ENCODE measurements at regions not wholly inside any gene's neighbourhood (a gene's known extent, or its start where the extent isn't known, plus 50 kb on each side); places are given as distances from the start of the nearest gene placed in this dataset.

DNA sequence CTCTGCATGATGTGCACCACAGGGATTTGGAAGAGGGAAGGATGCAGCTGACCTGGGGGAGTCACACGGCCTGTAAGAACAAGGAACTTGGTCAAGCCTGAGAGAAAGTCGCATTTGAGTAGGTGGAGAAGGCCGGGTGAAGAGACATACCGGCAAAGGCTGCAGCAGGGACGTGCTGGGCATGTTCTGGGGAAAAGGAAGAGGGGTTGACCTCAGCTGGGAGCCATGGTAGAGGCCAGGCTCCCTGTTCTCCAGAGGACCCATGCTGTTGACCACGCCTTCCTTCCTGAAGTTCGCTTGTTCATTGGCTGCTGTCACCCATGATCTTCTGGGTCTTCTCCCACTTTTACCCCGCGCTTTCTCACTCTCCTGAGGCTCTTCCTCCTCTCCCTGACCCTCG is 84.5 kb downstream of the HTR5A start:
- H2AFZ ChIP-seq (ENCODE audit: low read depth): no peak overlapping the region
- no peaks in the 10 kb centered on the region for H3K36me3 ChIP-seq (ENCODE audit: insufficient read depth)
- H3K79me2 ChIP-seq (ENCODE audit: insufficient read depth, low read depth): no peaks in the 10 kb centered on the region
- no peaks in the 10 kb centered on the region for H4K20me1 ChIP-seq (ENCODE audit: insufficient read depth)
- no peak overlapping the region for H3K4me3 ChIP-seq (IDR thresholded peaks at IDR 0.05; ENCODE audit: insufficient read depth, low read depth, low read length)
- TF ChIP-seq, protein P1, sequence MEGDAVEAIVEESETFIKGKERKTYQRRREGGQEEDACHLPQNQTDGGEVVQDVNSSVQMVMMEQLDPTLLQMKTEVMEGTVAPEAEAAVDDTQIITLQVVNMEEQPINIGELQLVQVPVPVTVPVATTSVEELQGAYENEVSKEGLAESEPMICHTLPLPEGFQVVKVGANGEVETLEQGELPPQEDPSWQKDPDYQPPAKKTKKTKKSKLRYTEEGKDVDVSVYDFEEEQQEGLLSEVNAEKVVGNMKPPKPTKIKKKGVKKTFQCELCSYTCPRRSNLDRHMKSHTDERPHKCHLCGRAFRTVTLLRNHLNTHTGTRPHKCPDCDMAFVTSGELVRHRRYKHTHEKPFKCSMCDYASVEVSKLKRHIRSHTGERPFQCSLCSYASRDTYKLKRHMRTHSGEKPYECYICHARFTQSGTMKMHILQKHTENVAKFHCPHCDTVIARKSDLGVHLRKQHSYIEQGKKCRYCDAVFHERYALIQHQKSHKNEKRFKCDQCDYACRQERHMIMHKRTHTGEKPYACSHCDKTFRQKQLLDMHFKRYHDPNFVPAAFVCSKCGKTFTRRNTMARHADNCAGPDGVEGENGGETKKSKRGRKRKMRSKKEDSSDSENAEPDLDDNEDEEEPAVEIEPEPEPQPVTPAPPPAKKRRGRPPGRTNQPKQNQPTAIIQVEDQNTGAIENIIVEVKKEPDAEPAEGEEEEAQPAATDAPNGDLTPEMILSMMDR (conservative IDR thresholded peaks at IDR 0.05; ENCODE audit: low read depth, low read length): no peak
- no peaks in the 10 kb centered on the region for H3K4me1 ChIP-seq (ENCODE audit: low read depth, poor library complexity, severe bottlenecking)
- H3K9ac ChIP-seq: no peak overlapping the region
- no peaks in the 10 kb centered on the region for H3K27me3 ChIP-seq (ENCODE audit: insufficient read depth, low read depth)
- H3K4me2 ChIP-seq: no peak overlapping the region
- no peak overlapping the region for H3K27ac ChIP-seq

DNA sequence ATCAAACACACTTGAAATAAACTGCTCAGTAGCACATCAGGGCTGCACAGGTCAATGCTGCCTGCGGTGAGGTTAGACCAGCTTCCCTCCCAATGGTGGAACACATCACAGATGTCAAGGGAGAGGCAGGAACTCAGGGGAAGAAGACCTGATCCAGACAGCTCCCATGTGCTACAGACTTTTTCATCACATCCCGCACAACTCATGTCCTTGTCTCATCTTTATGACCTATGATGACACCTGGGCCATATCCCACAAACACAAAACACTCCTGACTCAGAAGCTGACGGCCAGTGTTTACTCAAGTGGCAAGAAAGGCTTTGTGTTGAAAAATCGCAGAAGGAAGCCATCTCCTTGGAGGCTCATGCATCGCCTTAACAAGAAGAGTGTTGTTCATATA is 91.6 kb downstream of the HTR5A start:
- no peak overlapping the region for H3K4me2 ChIP-seq
- no peak overlapping the region for H3K9ac ChIP-seq
- no peak overlapping the region for H2AFZ ChIP-seq (ENCODE audit: low read depth)
- no peaks in the 10 kb centered on the region for H3K79me2 ChIP-seq (ENCODE audit: insufficient read depth, low read depth)
- no peaks in the 10 kb centered on the region for H3K4me1 ChIP-seq (ENCODE audit: low read depth, poor library complexity, severe bottlenecking)
- no peaks in the 10 kb centered on the region for H3K36me3 ChIP-seq (ENCODE audit: insufficient read depth)
- TF ChIP-seq, protein P1 (conservative IDR thresholded peaks at IDR 0.05; ENCODE audit: low read depth, low read length): no peak
- H4K20me1 ChIP-seq (ENCODE audit: insufficient read depth): no peaks in the 10 kb centered on the region
- H3K27me3 ChIP-seq (ENCODE audit: insufficient read depth, low read depth): no peaks in the 10 kb centered on the region
- H3K4me3 ChIP-seq (IDR thresholded peaks at IDR 0.05; ENCODE audit: insufficient read depth, low read depth, low read length): no peak overlapping the region
- no peak overlapping the region for H3K27ac ChIP-seq

- Histone ChIP-seq H3K4me3 (IDR thresholded peaks at IDR 0.05; ENCODE audit: insufficient read depth, low read depth, low read length) (no peak overlapping the region), H3K36me3 (ENCODE audit: insufficient read depth) (no peaks in the 10 kb centered on the region), H3K4me1 (ENCODE audit: low read depth, poor library complexity, severe bottlenecking) (no peaks in the 10 kb centered on the region), H3K4me2 (no peak overlapping the region), H3K27ac (no peak overlapping the region), H2AFZ (ENCODE audit: low read depth) (no peak overlapping the region), H3K27me3 (ENCODE audit: insufficient read depth, low read depth) (no peaks in the 10 kb centered on the region), H4K20me1 (ENCODE audit: insufficient read depth) (no peaks in the 10 kb centered on the region), H3K9ac (no peak overlapping the region), H3K79me2 (ENCODE audit: insufficient read depth, low read depth) (no peaks in the 10 kb centered on the region)
- TF ChIP-seq, protein P1 (conservative IDR thresholded peaks at IDR 0.05; ENCODE audit: low read depth, low read length): no peak
Observed at GRCh38 chr7:155162422-155162821, 92.3 kb downstream of the HTR5A start.

DNA sequence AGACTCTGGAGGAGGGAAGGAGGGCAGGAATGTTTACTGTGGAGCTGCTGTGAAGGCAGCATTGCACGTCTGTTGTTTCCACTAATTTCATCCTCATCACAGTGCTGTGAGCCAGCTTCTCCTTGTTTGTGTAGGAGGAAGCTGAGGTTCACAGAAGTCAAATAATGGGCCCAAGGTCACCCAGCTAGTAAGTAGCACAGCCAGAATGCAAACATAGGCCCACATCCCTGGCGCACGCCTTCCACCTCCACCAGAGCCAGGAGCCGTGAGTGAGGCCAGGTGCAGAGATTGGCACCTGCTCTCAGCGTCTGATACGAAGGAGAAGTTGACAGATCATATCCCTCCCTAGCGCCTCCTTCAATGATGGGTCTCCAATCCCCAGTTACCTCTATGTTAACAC is 93.6 kb downstream of the HTR5A start:
- Histone ChIP-seq H3K4me2 (no peak overlapping the region), H3K79me2 (ENCODE audit: insufficient read depth, low read depth) (no peaks in the 10 kb centered on the region), H3K27ac (no peak overlapping the region), H3K9ac (no peak overlapping the region), H3K4me1 (ENCODE audit: low read depth, poor library complexity, severe bottlenecking) (no peaks in the 10 kb centered on the region), H3K4me3 (IDR thresholded peaks at IDR 0.05; ENCODE audit: insufficient read depth, low read depth, low read length) (no peak overlapping the region), H2AFZ (ENCODE audit: low read depth) (no peak overlapping the region), H3K27me3 (ENCODE audit: insufficient read depth, low read depth) (no peaks in the 10 kb centered on the region), H3K36me3 (ENCODE audit: insufficient read depth) (no peaks in the 10 kb centered on the region), H4K20me1 (ENCODE audit: insufficient read depth) (no peaks in the 10 kb centered on the region)
- TF ChIP-seq, protein P1 (conservative IDR thresholded peaks at IDR 0.05; ENCODE audit: low read depth, low read length): no peak

- H3K79me2 ChIP-seq (ENCODE audit: insufficient read depth, low read depth): no peaks in the 10 kb centered on the region
- H3K4me3 ChIP-seq (IDR thresholded peaks at IDR 0.05; ENCODE audit: insufficient read depth, low read depth, low read length): no peak overlapping the region
- no peaks in the 10 kb centered on the region for H3K27me3 ChIP-seq (ENCODE audit: insufficient read depth, low read depth)
- TF ChIP-seq, protein P1 (conservative IDR thresholded peaks at IDR 0.05; ENCODE audit: low read depth, low read length): no peak
- H2AFZ ChIP-seq (ENCODE audit: low read depth): no peak overlapping the region
- H3K27ac ChIP-seq: no peak overlapping the region
- no peak overlapping the region for H3K9ac ChIP-seq
- H3K4me1 ChIP-seq (ENCODE audit: low read depth, poor library complexity, severe bottlenecking): no peaks in the 10 kb centered on the region
- H3K4me2 ChIP-seq: no peak overlapping the region
- no peaks in the 10 kb centered on the region for H4K20me1 ChIP-seq (ENCODE audit: insufficient read depth)
- no peaks in the 10 kb centered on the region for H3K36me3 ChIP-seq (ENCODE audit: insufficient read depth)
Observed at GRCh38 chr7:155164316-155164715, 94.2 kb downstream of the HTR5A start.

Measured in KMS-11 (cell line).